ENCODE measurements at regions not wholly inside any gene's neighbourhood (a gene's known extent, or its start where the extent isn't known, plus 50 kb on each side); places are given as distances from the start of the nearest gene placed in this dataset.

- POLR2A ChIA-PET, result no interaction called here
- Mint-ChIP-seq H3K4me3 (no peak overlapping the region), H3K4me1 (ENCODE audit: low read depth) (no peaks in the 10 kb centered on the region), H3K9me3 (no peaks in the 10 kb centered on the region), H3K36me3 (ENCODE audit: low read depth) (no peaks in the 10 kb centered on the region), H3K27me3 (peaks cover 14% of the 10 kb centered on the region), H3K27ac (no peak overlapping the region)
- Histone ChIP-seq H3K4me3 (ENCODE audit: low read length) (no peak overlapping the region), H3K9me3 (ENCODE audit: control insufficient read depth in 1 of 2, insufficient read depth in 1 of 2, low read length in 2 of 2) (no peaks in the 10 kb centered on the region), H3K4me1 (ENCODE audit: insufficient read depth, low read length) (no peaks in the 10 kb centered on the region), H3K36me3 (ENCODE audit: insufficient read depth, low read length) (no peaks in the 10 kb centered on the region), H3K27me3 (ENCODE audit: control insufficient read depth in 1 of 2, insufficient read depth in 2 of 2, low read length in 2 of 2) (no peaks in the 10 kb centered on the region), H3K27ac (ENCODE audit: low read depth in 1 of 2, low read length in 2 of 2) (no peak overlapping the region)
- no peak for ATAC-seq (ENCODE audit: poor library complexity)
- no peak for DNase-seq
- intact Hi-C loops (cut with DNase I, micrococcal nuclease), result loop anchor here in 1 of 2 experiments (5.0 to 10.0 kb wide), 2 partner anchors 268 to 980 kb away; partner anchors contain the start of gene PHAX
- CTCF ChIA-PET, result no interaction called here
- TF ChIP-seq CTCF (IDR thresholded peaks at IDR 0.05), result no peak
These were observed 88.4 kb upstream of the GRAMD2B start for GRCh38 chr5:126334760-126335159.

GRCh38 chr5:126335886-126336285 is 87.3 kb upstream of the GRAMD2B start:
- Histone ChIP-seq H3K27me3 (ENCODE audit: control insufficient read depth in 1 of 2, insufficient read depth in 2 of 2, low read length in 2 of 2) (peaks cover 0 to 4% of the 10 kb centered on the region in 2 experiments), H3K9me3 (ENCODE audit: control insufficient read depth in 1 of 2, insufficient read depth in 1 of 2, low read length in 2 of 2) (no peaks in the 10 kb centered on the region), H3K4me1 (ENCODE audit: insufficient read depth, low read length) (no peaks in the 10 kb centered on the region), H3K36me3 (ENCODE audit: insufficient read depth, low read length) (no peaks in the 10 kb centered on the region), H3K4me3 (ENCODE audit: low read length) (no peak overlapping the region), H3K27ac (ENCODE audit: low read depth in 1 of 2, low read length in 2 of 2) (no peak overlapping the region)
- ATAC-seq (ENCODE audit: poor library complexity) (no peak), DNase-seq (no peak)
- intact Hi-C loops (cut with DNase I, micrococcal nuclease), result loop anchor here in 1 of 2 experiments (5.0 to 10.0 kb wide), 2 partner anchors 266 to 979 kb away; partner anchors contain the start of gene PHAX
- H3K36me3 Mint-ChIP-seq (ENCODE audit: low read depth), result no peaks in the 10 kb centered on the region
- ChIA-PET POLR2A (no interaction called here), CTCF (no interaction called here)
- TF ChIP-seq CTCF (IDR thresholded peaks at IDR 0.05), result no peak
- no peaks in the 10 kb centered on the region for H3K9me3 Mint-ChIP-seq
- H3K4me1 Mint-ChIP-seq (ENCODE audit: low read depth), result no peaks in the 10 kb centered on the region
- no peak overlapping the region for H3K27ac Mint-ChIP-seq
- peaks cover 21% of the 10 kb centered on the region for H3K27me3 Mint-ChIP-seq
- no peak overlapping the region for H3K4me3 Mint-ChIP-seq

GRCh38 chr5:126338635-126339034 is 84.6 kb upstream of the GRAMD2B start:
- Histone ChIP-seq H3K4me1 (ENCODE audit: insufficient read depth, low read length) (no peaks in the 10 kb centered on the region), H3K9me3 (ENCODE audit: control insufficient read depth in 1 of 2, insufficient read depth in 1 of 2, low read length in 2 of 2) (no peaks in the 10 kb centered on the region), H3K27ac (ENCODE audit: low read depth in 1 of 2, low read length in 2 of 2) (no peak overlapping the region), H3K4me3 (ENCODE audit: low read length) (no peak overlapping the region), H3K36me3 (ENCODE audit: insufficient read depth, low read length) (no peaks in the 10 kb centered on the region), H3K27me3 (ENCODE audit: control insufficient read depth in 1 of 2, insufficient read depth in 2 of 2, low read length in 2 of 2) (peaks cover 4 to 15% of the 10 kb centered on the region in 2 experiments)
- H3K27ac Mint-ChIP-seq, result no peak overlapping the region
- H3K4me1 Mint-ChIP-seq (ENCODE audit: low read depth), result no peaks in the 10 kb centered on the region
- POLR2A ChIA-PET, result interaction anchor here (0.7 to 1.2 kb wide), 2 partner anchors 15 to 195 kb away, joined by 3 to 4 read pairs; no protein-coding TSS in a partner anchor
- DNase-seq (no peak), ATAC-seq (ENCODE audit: poor library complexity) (no peak)
- CTCF ChIA-PET, result interaction anchor here (1.0 to 2.6 kb wide), 5 partner anchors 9 to 262 kb away, joined by 4 to 9 read pairs (median 8); partner anchors contain the start of gene PHAX
- H3K4me3 Mint-ChIP-seq, result no peak overlapping the region
- no peak for TF ChIP-seq CTCF (IDR thresholded peaks at IDR 0.05)
- intact Hi-C loops (cut with DNase I, micrococcal nuclease), result loop anchor here (1.0 to 10.0 kb wide), 5 partner anchors 200 to 976 kb away; partner anchors contain the start of gene PHAX (in 1 of the 2)
- H3K9me3 Mint-ChIP-seq, result no peaks in the 10 kb centered on the region
- no peaks in the 10 kb centered on the region for H3K36me3 Mint-ChIP-seq (ENCODE audit: low read depth)
- H3K27me3 Mint-ChIP-seq, result peaks cover 35% of the 10 kb centered on the region

Measured in CD4-positive, alpha-beta T cell (primary cell).